SK-N-SH (cell line): ENCODE measurements at regions not wholly inside any gene's neighbourhood (a gene's known extent, or its start where the extent isn't known, plus 50 kb on each side); places are given as distances from the start of the nearest gene placed in this dataset.

Experiments used
- CHD2 ChIP-seq: fragments of 150-350 bp; IDR thresholded peaks from 2 replicates; pipeline ENCODE4 v1.6.1; 2018; ENCODE audit warnings: low read length; ENCODE audit not compliant: partially characterized antibody
- CTCF ChIP-seq: fragments of 200-600 bp; sonication (generic); IDR thresholded peaks from 2 replicates; pipeline ENCODE4 v1.6.1; 2017; ENCODE audit warnings: antibody characterized with exemption, mild to moderate bottlenecking, moderate library complexity
- GATA2 ChIP-seq: sonication (generic); formaldehyde crosslinking; IDR thresholded peaks from 2 replicates; pipeline ENCODE4 v1.5.0; 2020; ENCODE audit warnings: mild to moderate bottlenecking, missing genetic modification reagents
- POLR2AphosphoS5 ChIP-seq: IDR thresholded peaks from 2 replicates; pipeline ENCODE4 v1.6.1; 2012; ENCODE audit warnings: low read depth, low read length
- RAD21 ChIP-seq: IDR thresholded peaks from 2 replicates; pipeline ENCODE4 v1.6.1; 2012; ENCODE audit warnings: mild to moderate bottlenecking, low read length
- REST ChIP-seq: IDR thresholded peaks from 2 replicates; pipeline ENCODE4 v1.6.1; 2012; ENCODE audit warnings: mild to moderate bottlenecking, low read depth, low read length, moderate library complexity
- TAF1 ChIP-seq: IDR thresholded peaks from 2 replicates; pipeline ENCODE4 v1.6.1; 2012; ENCODE audit warnings: low read depth, mild to moderate bottlenecking, low read length, moderate library complexity, borderline replicate concordance
- TEAD4 ChIP-seq: IDR thresholded peaks from 2 replicates; pipeline ENCODE4 v1.4.0; 2012; ENCODE audit warnings: mild to moderate bottlenecking, borderline replicate concordance; ENCODE audit not compliant: insufficient read depth
- YY1 ChIP-seq: IDR thresholded peaks from 2 replicates; pipeline ENCODE4 v1.4.0; 2012; ENCODE audit warnings: low read depth, mild to moderate bottlenecking
- ZBTB33 ChIP-seq: IDR thresholded peaks from 2 replicates; pipeline ENCODE4 v1.4.0; 2012; ENCODE audit warnings: low read depth, borderline replicate concordance
- TF ChIP-seq, protein P1 (sequence below): IDR thresholded peaks from 2 replicates; pipeline ENCODE4 v1.4.0; 2012; ENCODE audit warnings: low read depth
- TF ChIP-seq, protein P2 (sequence below): fragments of 150-350 bp; IDR thresholded peaks from 2 replicates; pipeline ENCODE4 v1.6.1; 2017; ENCODE audit warnings: antibody characterized with exemption, low read length, low read depth, borderline replicate concordance
- TF ChIP-seq, protein P3 (sequence below): IDR thresholded peaks from 2 replicates; pipeline ENCODE4; 2012

DNA sequence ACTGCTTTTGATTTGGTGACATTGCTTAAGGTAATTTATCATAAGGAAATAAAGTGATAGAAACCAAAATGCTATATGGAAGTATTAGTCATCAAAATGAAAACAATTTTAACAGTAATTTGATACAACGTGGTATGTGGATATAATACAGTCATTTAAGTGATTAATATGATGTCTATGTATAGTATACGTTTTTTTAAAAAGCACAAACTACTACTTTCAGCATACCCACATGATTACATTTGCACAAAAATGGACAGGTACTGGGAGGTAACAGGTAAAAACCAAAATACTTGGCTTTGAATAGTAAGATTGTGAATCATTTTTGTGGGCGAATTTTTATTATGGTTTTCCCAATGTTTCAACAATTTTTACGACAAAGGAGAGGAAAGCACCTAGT lies 97.6 kb downstream of the OGFRL1 start:
- no peak for TF ChIP-seq YY1
- no peak for TF ChIP-seq RAD21
- TF ChIP-seq CHD2 = no peak
- TF ChIP-seq CTCF = no peak
- TF ChIP-seq, protein P1, sequence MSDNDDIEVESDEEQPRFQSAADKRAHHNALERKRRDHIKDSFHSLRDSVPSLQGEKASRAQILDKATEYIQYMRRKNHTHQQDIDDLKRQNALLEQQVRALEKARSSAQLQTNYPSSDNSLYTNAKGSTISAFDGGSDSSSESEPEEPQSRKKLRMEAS = no peak
- TF ChIP-seq GATA2 (CRISPR knock-in tag) = no peak
- TF ChIP-seq, protein P2, sequence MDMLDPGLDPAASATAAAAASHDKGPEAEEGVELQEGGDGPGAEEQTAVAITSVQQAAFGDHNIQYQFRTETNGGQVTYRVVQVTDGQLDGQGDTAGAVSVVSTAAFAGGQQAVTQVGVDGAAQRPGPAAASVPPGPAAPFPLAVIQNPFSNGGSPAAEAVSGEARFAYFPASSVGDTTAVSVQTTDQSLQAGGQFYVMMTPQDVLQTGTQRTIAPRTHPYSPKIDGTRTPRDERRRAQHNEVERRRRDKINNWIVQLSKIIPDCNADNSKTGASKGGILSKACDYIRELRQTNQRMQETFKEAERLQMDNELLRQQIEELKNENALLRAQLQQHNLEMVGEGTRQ = no peak
- TF ChIP-seq ZBTB33 = no peak
- TF ChIP-seq, protein P3, sequence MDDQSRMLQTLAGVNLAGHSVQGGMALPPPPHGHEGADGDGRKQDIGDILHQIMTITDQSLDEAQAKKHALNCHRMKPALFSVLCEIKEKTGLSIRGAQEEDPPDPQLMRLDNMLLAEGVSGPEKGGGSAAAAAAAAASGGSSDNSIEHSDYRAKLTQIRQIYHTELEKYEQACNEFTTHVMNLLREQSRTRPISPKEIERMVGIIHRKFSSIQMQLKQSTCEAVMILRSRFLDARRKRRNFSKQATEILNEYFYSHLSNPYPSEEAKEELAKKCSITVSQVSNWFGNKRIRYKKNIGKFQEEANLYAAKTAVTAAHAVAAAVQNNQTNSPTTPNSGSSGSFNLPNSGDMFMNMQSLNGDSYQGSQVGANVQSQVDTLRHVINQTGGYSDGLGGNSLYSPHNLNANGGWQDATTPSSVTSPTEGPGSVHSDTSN = peak; percentile 61; the same call in 1 of the 2 replicates
- peak; percentile 41; the same call in 1 of the 2 replicates for TF ChIP-seq TEAD4
- no peak for TF ChIP-seq POLR2AphosphoS5
- no peak for TF ChIP-seq REST
- no peak for TF ChIP-seq TAF1
